GM18520 (cell line): ENCODE measurements at regions not wholly inside any gene's neighbourhood (a gene's known extent, or its start where the extent isn't known, plus 50 kb on each side); places are given as distances from the start of the nearest gene placed in this dataset.

Experiments used
- ATAC-seq: cut with Tn5 transposase; IDR thresholded peaks from one replicate; pipeline ENCODE4 v1.9.1; 2021; ENCODE audit not compliant: unreplicated experiment

DNA sequence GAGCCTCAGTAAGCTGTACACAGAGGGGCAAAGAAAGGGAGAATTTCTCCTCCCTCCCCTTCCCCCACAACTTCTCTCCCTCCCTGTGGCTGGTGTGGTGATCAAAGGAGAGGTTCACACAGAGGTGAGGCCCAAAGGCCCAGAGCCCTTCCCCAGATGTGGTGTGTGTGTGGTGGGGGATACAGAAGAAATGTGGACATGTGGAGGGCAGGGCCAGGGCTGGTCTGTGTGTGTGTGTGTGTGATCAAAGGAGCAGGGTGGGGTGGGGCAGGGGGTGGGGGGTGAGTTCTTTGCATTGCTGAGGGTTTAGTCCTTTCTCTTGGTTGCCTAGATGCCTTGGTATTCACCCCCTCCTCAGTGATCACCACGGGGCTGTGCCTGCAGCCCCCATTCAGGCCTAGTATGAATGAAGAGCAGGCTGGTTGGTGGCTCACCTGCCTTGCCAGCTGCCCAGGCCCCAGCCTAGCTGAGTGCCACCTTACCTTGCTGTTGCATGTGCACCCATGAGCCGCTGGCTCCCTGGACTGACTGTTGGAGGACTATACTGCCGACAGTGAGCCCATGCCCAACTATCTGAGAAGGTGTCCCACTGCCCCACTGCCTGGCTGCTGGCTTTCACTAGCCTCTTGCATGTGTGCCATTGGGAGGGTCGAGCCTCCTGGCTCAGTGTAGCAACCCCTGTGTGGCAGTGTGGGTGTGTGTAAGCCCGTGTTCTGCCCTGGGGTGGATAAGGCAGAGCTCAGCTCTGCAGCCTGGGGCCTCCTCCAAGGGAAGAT is 101.9 kb downstream of the EFNB1 start:
- ATAC-seq = no peak

GRCh38 chrX:68929332-68930150 is 100.7 kb downstream of the EFNB1 start:
- ATAC-seq = no peak

GRCh38 chrX:68928401-68928800 is 99.6 kb downstream of the EFNB1 start:
- no peak for ATAC-seq

DNA sequence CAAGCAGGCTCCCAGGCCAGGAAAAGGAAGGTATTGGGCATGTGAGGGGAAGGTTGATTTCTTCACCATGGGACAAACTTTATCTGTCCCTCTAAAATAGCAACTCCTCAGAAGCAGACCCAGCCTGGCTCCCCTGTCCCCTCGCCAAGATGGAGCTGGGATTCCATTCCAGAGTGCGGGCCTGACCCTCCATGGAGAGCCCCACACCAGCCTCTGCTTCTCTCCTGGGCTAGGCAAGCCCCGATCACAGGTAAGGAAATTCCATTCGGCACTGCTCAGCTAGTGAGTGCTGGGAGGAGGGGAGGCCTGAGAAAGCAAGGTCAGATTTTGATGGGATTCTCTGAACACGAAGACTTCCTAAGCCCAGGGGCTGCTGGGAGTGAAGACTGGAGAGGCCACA is 98.4 kb downstream of the EFNB1 start:
- no peak for ATAC-seq

- no peak for ATAC-seq
These were observed 94.3 kb downstream of the EFNB1 start for GRCh38 chrX:68923147-68923546.

DNA sequence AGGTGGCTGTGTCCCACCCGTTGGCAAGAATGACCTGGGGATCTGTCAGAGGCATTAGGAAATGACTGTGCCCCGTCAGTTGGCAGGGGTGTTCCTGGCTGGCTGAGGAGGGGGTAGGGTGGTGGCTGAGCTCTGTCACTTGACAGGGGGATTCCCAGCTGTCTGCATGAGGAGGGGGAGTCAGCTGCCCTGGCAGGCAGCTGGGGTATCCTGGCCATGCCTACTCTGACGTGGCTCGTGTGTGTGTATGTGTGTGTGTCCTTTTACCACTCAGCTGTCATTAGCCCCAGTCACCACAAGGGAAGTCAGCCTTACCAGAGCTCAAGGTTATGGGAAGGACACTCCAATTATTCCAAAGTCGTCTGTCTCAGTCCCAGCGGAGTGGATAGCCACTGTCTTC is 93.2 kb downstream of the EFNB1 start:
- ATAC-seq = no peak

DNA sequence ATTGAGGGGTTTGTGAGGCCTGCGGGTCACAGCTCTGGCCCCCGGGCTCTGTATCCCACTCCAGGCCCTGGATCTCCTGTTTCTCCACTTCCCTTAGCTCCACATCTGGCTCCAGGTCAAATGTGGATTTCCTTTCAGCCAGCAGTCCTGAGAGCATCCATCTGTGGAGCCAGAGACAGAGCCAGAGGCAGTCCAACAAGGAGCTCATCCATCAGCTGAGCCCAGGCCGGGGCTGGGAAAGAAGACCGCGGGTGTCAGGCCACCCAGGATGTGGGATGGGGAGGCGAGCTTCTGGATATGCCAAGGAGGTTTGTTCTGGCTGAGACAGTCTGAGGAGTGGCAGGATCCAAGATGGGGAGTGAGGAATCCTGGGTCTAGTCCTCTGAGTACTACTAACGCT is 91.7 kb downstream of the EFNB1 start:
- no peak for ATAC-seq

GRCh38 chrX:68919707-68920106 is 90.9 kb downstream of the EFNB1 start:
- peak; percentile 71 for ATAC-seq

GRCh38 chrX:68918202-68918601 is 89.4 kb downstream of the EFNB1 start:
- ATAC-seq = no peak

GRCh38 chrX:68917799-68918198 is 89.0 kb downstream of the EFNB1 start:
- ATAC-seq = no peak

- no peak for ATAC-seq
These were observed 88.1 kb downstream of the EFNB1 start for GRCh38 chrX:68916891-68917290.

GRCh38 chrX:68915778-68916177 is 87.0 kb downstream of the EFNB1 start:
- ATAC-seq = peak; percentile 63

- ATAC-seq = no peak
These were observed 85.7 kb downstream of the EFNB1 start for GRCh38 chrX:68914479-68914946.

DNA sequence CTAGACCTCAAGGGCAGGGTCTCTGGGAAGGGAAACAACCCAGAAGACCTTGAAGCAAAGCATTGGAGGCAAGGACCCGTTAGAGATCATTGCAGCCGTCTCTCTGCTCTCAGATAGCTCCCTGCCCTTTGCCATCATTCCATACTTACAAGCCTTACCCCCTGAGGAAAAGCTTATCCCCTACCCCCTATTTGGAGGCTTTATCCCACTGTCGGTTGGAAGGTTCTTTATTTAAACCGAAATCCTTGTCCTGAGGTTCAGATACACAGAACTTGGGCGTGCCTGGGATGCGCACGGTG is 84.4 kb downstream of the EFNB1 start:
- ATAC-seq = no peak

DNA sequence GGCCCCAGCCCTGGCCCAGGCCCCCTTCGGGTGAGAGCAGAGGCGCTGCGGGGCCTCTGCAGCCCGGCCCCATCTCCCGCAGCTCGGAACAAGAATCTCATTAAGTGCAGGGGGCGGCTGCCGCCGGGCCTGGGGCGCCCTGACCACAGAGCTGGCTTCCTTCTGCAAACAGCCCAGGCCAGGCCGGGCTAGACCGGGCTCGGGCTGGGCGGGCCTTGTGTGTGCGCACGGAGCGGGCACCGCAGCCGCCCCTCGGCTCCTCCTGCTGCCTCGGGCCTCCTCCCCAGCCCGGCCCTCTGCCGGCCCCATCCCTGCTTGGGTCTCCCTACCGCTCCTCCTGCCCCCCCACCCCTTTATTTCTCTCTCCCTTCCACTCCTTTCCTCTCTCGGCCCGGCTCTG is 83.3 kb downstream of the EFNB1 start:
- no peak for ATAC-seq

GRCh38 chrX:68910731-68911428 is 82.1 kb downstream of the EFNB1 start:
- ATAC-seq = no peak

DNA sequence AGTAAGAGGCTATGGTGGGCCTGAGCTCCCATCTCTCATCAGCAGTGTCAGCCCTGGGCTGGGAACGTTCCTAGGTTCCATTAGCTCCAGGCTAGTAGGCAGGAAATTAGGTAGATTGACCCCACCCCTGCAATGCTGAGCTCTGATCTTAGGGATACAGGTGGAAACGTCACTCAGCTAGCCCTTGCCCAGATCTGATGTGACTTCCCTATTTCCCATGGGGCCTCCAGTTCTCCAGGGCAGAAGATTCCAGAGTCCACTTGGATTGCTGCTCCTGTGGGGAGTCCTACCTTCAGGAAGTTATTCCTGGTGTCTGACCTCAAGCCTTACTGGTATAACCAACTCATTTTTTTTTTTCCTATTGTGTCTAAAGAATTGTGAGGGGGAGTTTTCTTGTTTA is 81.1 kb downstream of the EFNB1 start:
- no peak for ATAC-seq

DNA sequence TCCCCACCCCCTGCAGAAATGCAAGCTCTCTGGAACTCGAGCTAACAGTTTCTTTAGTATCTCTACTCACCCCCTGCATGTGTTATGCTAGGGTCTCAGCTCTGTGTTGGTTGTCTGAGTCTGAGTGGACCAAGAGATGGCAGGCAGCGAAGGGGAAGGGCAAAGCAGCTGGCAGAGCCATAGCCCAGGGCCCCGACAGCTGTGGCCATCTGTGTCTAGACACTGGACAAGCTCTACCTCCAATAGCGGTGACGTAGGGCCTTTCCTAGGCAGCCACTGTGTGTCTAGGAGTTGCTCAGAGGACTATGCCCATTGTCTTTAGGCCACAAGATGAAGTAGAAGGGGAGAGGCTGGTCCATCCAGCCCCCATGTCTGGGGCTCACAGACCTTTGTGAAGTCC is 79.2 kb downstream of the EFNB1 start:
- ATAC-seq = no peak

- ATAC-seq = no peak
These were observed 74.1 kb downstream of the EFNB1 start for GRCh38 chrX:68902706-68903504.

DNA sequence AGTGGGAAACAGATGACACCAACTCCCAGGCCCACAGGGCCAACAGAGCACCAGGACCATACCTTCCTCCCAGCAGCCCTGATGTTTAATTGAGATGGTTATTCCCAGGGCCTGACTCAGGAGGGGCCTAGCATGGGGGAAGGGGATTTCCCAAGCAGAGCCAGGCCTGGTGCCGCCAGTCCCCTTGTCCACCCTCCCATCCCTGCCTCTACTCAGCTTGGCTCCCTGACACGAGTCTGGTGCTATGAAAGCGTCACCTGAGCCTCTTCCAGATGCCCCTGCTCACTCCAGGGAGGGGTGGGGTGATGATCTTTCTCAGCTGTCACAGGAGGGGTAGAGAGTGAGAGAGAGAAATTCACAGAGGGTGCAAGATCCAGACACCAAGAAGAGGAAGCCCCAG is 72.7 kb downstream of the EFNB1 start:
- no peak for ATAC-seq

- no peak for ATAC-seq
These were observed 69.8 kb downstream of the EFNB1 start for GRCh38 chrX:68898598-68898997.
